ENCODE measurements at regions not wholly inside any gene's neighbourhood (a gene's known extent, or its start where the extent isn't known, plus 50 kb on each side); places are given as distances from the start of the nearest gene placed in this dataset.
A peak's percentile ranks its signal among the peaks of the same experiment; 100 is the strongest.

DNA sequence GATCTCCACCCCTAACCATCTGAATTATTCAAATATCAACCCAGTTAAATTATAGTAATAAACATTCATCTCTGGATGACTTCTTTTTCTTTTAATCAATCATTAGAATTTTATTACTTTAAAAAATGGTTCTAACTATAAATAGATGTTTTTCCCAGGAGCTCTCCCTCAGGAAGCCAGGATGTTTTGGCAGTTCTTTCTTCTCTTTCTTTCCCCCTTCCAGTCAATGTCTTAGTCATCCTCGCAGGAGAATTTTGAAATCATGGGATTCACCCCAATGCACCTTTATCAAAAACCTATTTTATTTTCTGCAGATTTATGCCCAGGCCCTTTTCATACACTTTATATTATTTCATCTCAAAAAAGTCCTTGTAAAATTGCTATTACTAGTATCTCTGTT is 711.6 kb downstream of the CDH11 start:
- TF ChIP-seq, protein P1, sequence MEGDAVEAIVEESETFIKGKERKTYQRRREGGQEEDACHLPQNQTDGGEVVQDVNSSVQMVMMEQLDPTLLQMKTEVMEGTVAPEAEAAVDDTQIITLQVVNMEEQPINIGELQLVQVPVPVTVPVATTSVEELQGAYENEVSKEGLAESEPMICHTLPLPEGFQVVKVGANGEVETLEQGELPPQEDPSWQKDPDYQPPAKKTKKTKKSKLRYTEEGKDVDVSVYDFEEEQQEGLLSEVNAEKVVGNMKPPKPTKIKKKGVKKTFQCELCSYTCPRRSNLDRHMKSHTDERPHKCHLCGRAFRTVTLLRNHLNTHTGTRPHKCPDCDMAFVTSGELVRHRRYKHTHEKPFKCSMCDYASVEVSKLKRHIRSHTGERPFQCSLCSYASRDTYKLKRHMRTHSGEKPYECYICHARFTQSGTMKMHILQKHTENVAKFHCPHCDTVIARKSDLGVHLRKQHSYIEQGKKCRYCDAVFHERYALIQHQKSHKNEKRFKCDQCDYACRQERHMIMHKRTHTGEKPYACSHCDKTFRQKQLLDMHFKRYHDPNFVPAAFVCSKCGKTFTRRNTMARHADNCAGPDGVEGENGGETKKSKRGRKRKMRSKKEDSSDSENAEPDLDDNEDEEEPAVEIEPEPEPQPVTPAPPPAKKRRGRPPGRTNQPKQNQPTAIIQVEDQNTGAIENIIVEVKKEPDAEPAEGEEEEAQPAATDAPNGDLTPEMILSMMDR (conservative IDR thresholded peaks at IDR 0.05; ENCODE audit: low read depth, low read length), result no peak
- H3K4me3 ChIP-seq (ENCODE audit: low read depth, low read length), result no peak overlapping the region
- DNase-seq (ENCODE audit: low read depth), result no peak

DNA sequence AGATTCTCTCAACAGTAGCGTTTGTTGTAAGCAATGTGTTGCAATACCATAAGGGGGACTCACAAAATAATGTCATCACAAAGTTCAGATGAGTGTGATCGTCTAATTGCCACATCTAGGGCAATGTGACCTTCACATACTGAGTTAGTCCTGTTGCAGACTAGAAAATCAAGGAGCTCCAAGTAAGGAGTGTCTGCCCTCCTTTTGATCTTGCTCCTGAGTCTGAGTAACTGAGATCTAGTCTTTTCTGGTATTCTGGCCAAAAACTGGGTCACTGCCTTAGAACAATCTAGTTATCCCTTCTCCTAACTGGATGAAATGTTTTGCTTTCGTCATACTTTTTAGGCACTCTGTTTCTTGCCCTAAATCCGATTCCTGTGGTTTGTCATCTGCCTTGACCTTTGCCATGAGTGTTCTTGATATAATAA is 712.1 kb downstream of the CDH11 start:
- TF ChIP-seq, protein P1 (conservative IDR thresholded peaks at IDR 0.05; ENCODE audit: low read depth, low read length), result no peak
- no peak for DNase-seq (ENCODE audit: low read depth)
- H3K4me3 ChIP-seq (ENCODE audit: low read depth, low read length), result no peak overlapping the region

DNA sequence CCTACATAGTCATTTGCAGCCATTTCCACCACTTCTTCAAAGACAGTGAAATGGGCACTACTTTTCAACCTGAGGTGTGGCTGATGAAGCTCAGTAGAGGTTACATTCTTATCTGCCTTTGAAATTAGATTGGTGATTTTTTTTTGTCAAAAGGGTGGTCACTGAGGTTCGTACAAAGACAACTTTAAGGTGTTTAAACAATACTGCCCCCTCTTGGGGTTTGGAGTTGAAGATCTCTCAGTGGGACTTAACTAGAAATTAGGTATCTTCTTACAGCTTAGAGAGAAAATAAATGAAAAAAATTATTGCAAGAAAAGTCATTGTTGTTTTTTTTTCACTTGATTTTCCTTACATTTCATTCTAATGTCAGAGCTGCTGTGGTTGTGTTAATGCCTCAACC is 713.2 kb downstream of the CDH11 start:
- DNase-seq (ENCODE audit: low read depth), result no peak
- no peak overlapping the region for H3K4me3 ChIP-seq (ENCODE audit: low read depth, low read length)
- TF ChIP-seq, protein P1 (conservative IDR thresholded peaks at IDR 0.05; ENCODE audit: low read depth, low read length), result peak; percentile 21

DNA sequence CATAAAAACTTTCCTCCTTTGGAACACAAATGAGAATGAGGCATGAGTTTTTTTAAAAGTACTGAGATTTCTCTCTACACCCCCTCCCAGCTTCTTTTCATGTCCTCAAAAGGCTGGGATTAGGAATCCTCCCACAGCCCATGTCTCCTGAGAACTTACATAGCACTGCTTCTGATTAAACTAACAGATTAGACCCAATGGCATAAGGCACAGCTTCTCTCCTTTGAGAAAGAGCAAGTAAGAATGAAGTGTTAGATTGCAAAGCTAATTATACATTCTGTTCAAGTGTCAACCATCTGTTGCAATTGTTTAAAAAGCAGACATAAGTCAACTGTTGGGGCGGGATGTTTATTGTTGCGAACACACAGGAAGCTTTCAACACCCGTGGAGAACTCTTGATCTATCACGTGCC is 715.1 kb downstream of the CDH11 start:
- H3K4me3 ChIP-seq (ENCODE audit: low read depth, low read length), result no peak overlapping the region
- DNase-seq (ENCODE audit: low read depth), result no peak
- TF ChIP-seq, protein P1 (conservative IDR thresholded peaks at IDR 0.05; ENCODE audit: low read depth, low read length), result no peak

DNA sequence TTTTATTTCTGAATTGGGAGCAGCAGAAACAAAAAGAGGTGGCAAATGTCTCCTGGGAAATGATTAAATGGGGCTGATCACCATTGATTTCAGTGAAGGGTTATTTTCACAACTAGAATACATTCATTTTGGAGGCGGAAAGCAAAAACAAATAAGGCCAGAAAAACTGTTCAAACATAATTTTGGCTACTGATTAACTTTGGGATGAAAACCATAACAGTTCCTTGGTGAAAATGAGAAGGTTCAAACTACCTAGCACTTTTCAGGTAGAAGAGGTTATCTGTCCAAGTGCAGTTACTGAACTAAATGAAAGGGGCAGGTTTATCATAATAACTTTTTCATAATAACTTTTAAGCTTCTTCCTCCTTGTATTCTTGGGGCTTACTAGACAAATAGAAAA is 718.5 kb downstream of the CDH11 start:
- no peak for DNase-seq (ENCODE audit: low read depth)
- TF ChIP-seq, protein P1 (conservative IDR thresholded peaks at IDR 0.05; ENCODE audit: low read depth, low read length), result no peak
- H3K4me3 ChIP-seq (ENCODE audit: low read depth, low read length), result no peak overlapping the region

DNA sequence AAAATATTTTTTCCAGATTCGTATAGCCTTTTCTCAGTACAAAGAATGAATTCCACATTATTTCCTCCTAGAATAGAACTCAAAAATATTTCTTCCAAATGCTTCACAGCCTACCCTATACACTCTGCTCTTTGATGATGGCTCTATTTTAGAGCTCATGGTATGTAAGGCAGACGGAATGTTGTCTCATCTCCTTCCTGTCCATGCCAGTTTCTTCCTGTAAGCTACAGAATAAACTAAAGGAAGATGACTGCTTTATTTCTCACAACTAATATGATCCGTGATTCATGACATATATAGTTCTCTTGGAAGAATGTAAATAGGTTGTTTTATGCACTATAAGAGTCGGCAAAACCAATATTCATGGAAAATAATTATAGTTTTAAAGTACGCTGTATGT is 723.1 kb downstream of the CDH11 start:
- DNase-seq (ENCODE audit: low read depth), result no peak
- TF ChIP-seq, protein P1 (conservative IDR thresholded peaks at IDR 0.05; ENCODE audit: low read depth, low read length), result no peak
- no peak overlapping the region for H3K4me3 ChIP-seq (ENCODE audit: low read depth, low read length)

DNA sequence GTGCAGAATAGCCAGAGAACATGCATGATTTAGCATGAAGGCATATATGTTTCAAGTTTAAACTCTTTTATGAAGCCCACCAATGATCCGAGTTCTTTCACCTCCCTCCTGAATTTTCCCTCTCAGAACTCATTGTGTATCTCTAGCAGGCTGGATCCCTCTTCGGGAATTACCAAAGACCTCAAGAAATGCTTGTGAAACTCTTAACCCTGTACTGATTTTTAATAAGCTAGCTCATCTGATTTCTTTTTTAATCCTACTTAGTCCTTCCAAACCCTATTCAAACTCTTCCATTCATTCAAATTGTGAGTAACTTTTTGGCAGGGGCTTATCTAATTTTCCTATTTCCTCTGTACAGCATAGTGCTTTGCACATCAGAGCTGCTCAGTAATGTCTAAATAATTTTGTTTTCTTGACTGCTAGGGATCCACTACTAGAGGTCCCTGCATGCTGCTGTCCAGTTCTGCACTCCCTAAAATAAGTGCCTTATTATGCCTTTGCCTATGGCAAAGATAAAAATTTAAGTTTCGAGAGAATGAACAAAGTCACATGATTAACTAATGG is 723.8 kb downstream of the CDH11 start:
- DNase-seq (ENCODE audit: low read depth), result no peak
- no peak overlapping the region for H3K4me3 ChIP-seq (ENCODE audit: low read depth, low read length)
- TF ChIP-seq, protein P1 (conservative IDR thresholded peaks at IDR 0.05; ENCODE audit: low read depth, low read length), result no peak
